GM19238 (cell line): ENCODE measurements at regions not wholly inside any gene's neighbourhood (a gene's known extent, or its start where the extent isn't known, plus 50 kb on each side); places are given as distances from the start of the nearest gene placed in this dataset.
"Not testable (repeated sequence)": the region's sequence is repeated elsewhere in the genome, so short reads cannot be mapped to it uniquely, and the experiment has no call there.

Experiments used
- DNase-seq: peaks from one replicate; pipeline ENCODE4 v3.0.0; 2011; ENCODE audit warnings: low spot score; ENCODE audit not compliant: insufficient read length

- DNase-seq, result no peak
Measured at GRCh38 chr18:1480309-1480708, 575.6 kb downstream of the ADCYAP1 start.

DNA sequence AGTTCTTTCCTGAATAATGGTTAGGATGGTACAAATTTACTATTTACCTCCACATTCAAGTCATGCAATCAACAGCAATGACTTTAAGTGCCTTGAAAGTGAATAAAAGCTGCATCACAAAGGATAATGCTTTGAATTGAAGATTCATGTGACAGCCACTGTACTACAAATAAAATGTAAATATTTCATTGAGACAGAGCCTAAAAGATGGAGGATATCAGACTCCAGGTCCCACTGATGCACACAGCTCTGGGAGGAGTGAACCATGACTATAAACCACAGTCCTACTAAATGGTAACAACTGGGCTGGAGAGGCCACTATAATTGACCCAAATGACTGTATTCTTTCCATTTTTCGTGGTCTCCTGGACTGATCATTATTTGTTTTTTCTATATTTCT is 576.9 kb downstream of the ADCYAP1 start:
- no peak for DNase-seq

DNA sequence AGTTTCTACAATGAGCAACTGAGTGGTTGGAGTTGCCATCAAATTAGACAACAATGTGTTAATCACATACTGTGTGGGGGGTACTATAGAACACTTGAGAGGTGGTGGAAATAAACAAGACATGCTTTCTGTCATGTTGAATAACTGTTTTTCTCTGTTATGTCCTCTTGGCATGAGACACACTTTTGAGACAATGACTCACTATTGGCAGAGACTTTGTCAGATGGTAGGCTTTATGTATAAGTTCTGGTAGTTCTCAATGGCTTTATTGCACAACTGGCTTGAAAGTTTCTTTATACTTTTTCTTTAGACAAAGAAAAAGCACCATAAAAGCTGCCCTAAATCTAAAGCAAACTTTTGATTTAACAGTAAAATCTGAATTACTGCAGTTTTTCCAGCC is 578.7 kb downstream of the ADCYAP1 start:
- DNase-seq, result no peak

DNA sequence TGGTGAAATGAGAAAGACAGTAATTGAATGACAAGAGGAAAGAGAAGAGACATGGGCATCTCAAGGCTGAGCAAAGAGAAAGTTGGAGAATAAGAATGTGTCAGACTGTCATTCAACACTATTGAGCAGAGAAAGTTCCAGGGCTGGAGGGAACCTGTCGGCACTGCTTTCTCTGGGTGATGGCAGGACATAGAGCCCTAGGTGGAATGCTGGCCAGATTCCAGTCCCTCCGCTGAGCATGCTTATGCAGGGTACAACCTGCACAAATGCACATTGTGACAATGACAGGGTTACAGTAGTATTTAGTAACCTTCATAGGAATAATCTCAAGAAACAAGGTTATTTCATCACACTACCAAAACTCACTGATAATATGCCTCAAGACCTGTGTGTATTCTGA is 582.8 kb downstream of the ADCYAP1 start:
- DNase-seq, result no peak

DNA sequence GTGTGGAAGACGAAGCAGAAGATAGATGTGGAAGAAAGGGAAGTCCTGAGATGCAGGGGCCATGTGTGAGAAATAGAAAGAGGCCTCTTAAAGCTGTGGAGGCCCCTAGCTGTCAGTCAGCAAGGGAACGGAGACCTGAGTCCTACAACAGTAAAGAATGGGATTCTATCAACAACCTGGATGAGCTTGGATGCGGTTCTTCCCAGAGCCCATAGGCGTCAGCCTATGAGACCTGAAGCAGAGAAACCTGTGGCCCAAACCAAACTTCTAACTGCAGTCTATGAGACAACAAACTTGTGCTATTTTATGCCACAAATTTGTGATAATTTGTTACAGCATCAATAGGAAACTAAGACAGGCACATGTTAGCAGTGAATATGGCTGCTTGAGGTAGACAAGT is 583.7 kb downstream of the ADCYAP1 start:
- DNase-seq, result no peak

DNA sequence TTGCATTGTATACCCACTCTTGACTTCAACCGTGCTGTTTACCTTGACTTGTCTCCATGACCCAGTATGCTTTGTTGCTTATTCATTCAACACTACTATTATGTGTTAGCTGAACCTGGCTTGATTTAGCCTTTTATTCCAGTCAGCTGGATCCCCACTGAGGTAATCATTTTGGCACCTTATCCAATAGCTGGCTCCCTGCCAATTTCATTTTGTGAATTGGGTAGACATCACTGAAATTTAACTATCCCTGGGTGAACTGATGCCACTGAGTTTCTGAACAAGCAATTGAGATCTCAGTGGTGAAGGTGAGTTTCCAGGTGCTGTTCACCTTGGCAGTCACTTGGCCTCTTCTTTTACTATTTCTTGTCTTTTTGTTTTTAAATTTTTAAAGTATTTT is 584.3 kb downstream of the ADCYAP1 start:
- DNase-seq, result no peak

DNA sequence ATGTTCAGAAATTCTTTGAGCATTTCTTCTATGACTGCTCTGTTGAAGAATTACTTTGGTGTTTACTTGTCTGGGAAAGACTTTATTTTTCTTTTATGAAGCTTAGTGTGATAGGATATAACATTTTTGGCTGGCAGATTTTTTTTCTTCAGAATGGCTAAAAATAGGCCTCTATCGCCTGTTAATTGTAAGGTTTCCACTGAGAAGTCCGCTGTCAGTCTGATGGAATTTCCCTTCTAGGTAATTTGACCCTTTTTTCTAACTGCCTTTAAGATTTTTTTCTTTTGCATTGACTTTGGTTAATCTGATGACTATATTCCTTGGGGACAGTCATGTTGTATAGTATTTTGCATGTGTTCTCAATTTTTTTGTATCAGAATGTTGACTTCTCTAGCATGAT is 590.7 kb downstream of the ADCYAP1 start:
- DNase-seq, result no peak

DNA sequence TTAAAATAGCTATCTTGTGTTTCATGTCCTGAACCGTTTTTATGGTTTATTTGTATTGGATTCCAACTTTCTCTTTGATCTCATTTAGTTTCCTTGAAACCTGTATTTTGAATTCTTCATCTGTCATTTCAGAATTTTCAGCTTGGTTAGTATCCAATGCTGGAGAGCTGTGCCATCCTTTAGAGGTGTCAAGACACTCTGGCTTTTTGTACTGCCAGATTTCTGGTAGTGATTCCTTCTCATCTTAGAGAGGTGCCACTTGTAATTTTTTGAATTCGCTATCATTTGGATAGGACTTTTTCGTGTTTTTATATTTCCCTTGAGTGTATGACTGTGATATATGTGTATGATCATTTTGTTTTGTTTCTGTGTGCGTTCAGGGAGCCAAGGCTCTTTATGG is 591.4 kb downstream of the ADCYAP1 start:
- DNase-seq, result no peak

- DNase-seq, result no peak
Measured at GRCh38 chr18:1498216-1498615, 593.5 kb downstream of the ADCYAP1 start.

- no peak for DNase-seq
Measured at GRCh38 chr18:1499265-1499664, 594.6 kb downstream of the ADCYAP1 start.

GRCh38 chr18:1503847-1504246 is 599.2 kb downstream of the ADCYAP1 start:
- DNase-seq, result no peak

DNA sequence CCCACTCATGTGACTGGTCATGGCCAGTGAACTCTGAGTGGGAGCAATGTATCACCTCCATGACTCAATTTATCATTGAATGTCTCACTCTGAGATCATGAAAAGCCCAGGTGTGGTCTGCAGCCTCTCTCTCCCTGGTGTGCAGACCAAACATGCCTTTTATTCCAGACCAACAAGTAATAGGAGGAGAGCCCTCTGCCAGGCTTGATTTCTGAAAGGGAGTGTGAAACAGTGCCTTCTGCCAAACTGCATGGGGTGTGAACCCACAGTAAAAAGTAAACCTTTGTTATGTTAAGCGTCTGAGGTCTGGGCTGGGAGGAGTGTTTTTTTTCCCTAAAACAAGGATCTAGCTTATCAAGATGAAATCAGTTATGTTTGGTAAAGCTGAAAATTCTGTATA is 601.2 kb downstream of the ADCYAP1 start:
- DNase-seq, result no peak

GRCh38 chr18:1510542-1511179 is 606.0 kb downstream of the ADCYAP1 start:
- DNase-seq, result no peak

DNA sequence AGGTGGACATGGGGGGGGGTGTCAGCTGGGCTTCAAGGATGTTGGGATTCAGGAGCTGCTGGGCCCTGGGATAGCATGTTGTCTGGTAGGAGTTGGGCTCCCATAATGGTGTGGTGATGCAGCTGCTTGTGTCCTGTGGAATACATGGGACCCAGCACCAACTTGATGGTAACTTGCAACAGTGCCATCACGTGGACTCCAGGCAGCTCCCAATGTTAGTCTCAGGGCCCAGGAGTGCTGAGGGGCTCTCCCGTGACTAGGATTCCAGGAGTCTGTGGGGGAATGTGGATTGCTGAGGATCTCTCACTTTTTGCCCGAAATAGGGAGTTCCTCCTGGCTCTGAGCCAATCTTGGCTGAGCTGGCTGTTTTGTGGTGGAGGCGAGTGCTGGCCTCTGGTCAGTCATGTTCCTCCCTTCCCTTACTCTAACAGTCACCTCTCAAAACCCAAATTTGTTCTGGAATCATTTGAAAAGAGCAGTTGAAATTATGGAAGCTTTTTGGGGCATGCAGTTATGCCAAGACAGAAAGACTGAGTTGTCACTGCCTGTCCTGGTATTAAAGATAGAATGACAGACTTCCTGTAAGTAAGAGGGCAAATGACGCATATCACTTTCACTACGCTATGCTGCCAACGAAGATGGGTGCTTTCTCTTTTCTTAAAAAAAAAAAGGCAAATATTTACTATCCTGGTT is 607.1 kb downstream of the ADCYAP1 start:
- DNase-seq, result no peak

- no peak for DNase-seq
Measured at GRCh38 chr18:1513519-1513918, 608.8 kb downstream of the ADCYAP1 start.

- not testable (repeated sequence) for DNase-seq
Measured at GRCh38 chr18:1521588-1522248, 617.0 kb downstream of the ADCYAP1 start.

- DNase-seq, result no peak
Measured at GRCh38 chr18:1522249-1522615, 617.6 kb downstream of the ADCYAP1 start.

DNA sequence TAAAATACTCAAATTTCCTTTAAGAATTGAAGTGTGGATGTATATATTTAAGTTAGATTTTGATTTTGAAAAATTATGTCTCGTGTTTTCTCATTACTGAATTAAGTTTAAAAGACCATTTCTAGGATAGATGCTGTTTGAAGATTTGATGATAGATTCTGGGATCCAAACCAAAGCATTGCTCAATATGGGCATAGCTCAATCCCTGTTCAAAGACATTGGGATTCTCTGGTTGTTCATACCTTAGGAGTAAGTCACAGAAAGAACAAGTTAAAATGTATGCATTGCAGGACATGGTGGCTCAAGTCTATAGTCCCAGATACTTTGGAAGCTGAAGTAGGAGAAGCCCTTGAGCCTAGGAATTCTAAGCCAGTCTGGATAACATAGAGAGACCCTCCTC is 622.3 kb downstream of the ADCYAP1 start:
- no peak for DNase-seq

DNA sequence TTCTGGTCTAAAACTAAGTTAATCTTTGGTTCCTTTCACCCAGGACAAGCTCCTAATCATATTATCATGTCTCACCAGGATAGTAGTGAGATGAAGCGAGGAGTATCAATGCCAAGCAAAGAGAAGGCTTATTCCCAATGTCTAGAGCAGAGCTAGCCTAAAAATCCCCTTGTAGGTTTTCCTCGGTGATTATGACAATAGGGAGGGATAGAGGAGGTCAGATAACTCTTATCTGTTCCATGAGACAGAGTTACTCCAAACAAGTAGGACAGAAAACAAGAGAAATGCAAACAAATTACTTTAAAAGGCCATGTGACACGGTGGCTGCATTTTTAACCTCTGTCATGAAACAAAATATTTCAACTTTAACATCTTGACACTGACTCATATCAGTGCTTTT is 623.1 kb downstream of the ADCYAP1 start:
- DNase-seq, result no peak

DNA sequence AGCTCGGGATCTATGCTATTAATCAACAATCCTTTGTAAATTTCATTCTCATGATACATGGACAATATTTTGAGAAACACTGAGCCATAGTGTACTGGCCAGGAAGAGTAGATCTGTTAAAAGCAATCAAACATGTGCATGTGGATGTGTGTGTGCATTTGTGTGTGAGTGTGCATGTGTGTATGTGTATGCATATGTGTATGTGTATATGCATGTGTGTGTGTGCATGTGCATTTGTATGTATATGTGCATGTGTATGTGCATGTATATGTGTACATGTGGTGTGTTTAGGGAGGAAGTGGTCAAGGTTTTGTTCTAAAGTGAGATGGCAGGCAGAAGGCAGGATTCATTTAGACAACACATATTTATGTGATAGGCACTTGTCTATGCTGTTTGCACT is 623.8 kb downstream of the ADCYAP1 start:
- no peak for DNase-seq

DNA sequence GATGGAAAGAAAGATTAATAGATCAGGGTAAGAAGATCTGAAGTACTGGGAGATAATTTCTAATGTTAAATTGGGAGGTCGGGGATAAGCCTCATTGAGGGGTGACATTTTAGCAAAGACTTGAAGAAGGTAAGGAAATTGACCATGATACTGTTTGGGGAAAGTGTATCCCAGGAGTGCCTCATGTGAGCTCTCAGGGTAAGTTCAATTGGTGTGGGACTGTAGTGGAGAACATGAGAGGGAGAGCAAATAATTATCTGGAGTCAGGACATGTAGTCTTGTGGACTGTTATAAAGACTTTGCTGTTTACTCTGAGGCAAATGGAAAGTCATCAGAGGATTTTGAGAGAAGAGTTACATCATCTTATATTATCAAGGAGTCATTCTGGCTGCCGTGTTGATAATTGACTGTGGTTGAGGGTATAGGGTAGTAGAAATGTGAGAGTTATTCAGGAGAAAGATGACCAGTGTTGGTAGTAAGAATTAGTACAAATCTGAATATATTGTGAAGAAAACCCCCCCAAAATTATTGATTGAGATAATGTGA is 624.4 kb downstream of the ADCYAP1 start:
- DNase-seq, result no peak

- no peak for DNase-seq
Measured at GRCh38 chr18:1530650-1531049, 626.0 kb downstream of the ADCYAP1 start.

GRCh38 chr18:1539276-1539675 is 634.6 kb downstream of the ADCYAP1 start:
- no peak for DNase-seq
